ENCODE measurements at regions not wholly inside any gene's neighbourhood (a gene's known extent, or its start where the extent isn't known, plus 50 kb on each side); places are given as distances from the start of the nearest gene placed in this dataset.

DNA sequence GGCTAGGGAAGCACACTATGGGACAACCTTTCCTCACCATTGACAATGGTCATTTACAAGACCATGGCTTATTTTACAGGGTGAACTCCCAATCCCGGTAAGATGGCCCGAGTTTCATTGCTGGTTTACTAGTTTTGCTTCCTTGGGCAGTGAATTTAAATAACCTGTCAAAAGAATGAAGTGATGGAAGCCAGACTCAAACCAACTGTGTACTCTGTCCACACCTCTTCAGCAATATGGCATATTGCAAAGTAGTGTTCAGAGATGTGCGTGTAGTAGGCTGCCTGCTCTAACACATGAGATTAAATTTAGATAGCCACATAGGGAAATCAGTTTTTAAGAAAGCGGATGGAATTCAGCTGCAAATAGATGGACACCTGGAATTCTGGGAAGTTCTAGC lies 58.4 kb upstream of the USPL1 start:
- no peaks in the 10 kb centered on the region for H3F3A ChIP-seq (ENCODE audit: low read depth)
- H3K4me2 ChIP-seq (ENCODE audit: low read depth, low read length, poor library complexity, severe bottlenecking), result no peak overlapping the region
- no peak overlapping the region for H3K9ac ChIP-seq (ENCODE audit: low read depth, low read length, poor library complexity, severe bottlenecking)
- H3K79me2 ChIP-seq (ENCODE audit: insufficient read depth, low read length), result no peaks in the 10 kb centered on the region
- H4K20me1 ChIP-seq (ENCODE audit: insufficient read depth, low read length, poor library complexity, severe bottlenecking), result no peaks in the 10 kb centered on the region
- H3K4me1 ChIP-seq (ENCODE audit: insufficient read depth, low read length, poor library complexity, severe bottlenecking), result no peaks in the 10 kb centered on the region
- TF ChIP-seq, protein P1, sequence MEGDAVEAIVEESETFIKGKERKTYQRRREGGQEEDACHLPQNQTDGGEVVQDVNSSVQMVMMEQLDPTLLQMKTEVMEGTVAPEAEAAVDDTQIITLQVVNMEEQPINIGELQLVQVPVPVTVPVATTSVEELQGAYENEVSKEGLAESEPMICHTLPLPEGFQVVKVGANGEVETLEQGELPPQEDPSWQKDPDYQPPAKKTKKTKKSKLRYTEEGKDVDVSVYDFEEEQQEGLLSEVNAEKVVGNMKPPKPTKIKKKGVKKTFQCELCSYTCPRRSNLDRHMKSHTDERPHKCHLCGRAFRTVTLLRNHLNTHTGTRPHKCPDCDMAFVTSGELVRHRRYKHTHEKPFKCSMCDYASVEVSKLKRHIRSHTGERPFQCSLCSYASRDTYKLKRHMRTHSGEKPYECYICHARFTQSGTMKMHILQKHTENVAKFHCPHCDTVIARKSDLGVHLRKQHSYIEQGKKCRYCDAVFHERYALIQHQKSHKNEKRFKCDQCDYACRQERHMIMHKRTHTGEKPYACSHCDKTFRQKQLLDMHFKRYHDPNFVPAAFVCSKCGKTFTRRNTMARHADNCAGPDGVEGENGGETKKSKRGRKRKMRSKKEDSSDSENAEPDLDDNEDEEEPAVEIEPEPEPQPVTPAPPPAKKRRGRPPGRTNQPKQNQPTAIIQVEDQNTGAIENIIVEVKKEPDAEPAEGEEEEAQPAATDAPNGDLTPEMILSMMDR (conservative IDR thresholded peaks at IDR 0.05; ENCODE audit: low read length), result no peak
- TF ChIP-seq EZH2phosphoT487 (IDR thresholded peaks at IDR 0.05; ENCODE audit: borderline replicate concordance), result no peak
- no peak overlapping the region for H2AFZ ChIP-seq (ENCODE audit: low read length)
- H3K9me2 ChIP-seq (replicated peaks; ENCODE audit: low read depth, low read length), result no peaks in the 10 kb centered on the region
- no peaks in the 10 kb centered on the region for H3K27me3 ChIP-seq (ENCODE audit: insufficient read depth, low read length, poor library complexity, severe bottlenecking)
- H3K36me3 ChIP-seq (ENCODE audit: insufficient read depth, low read length), result no peaks in the 10 kb centered on the region
- no peaks in the 10 kb centered on the region for H3K9me3 ChIP-seq (ENCODE audit: insufficient read depth, low read depth, low read length)
- H3K4me3 ChIP-seq (ENCODE audit: low read length, poor library complexity, severe bottlenecking), result no peak overlapping the region

DNA sequence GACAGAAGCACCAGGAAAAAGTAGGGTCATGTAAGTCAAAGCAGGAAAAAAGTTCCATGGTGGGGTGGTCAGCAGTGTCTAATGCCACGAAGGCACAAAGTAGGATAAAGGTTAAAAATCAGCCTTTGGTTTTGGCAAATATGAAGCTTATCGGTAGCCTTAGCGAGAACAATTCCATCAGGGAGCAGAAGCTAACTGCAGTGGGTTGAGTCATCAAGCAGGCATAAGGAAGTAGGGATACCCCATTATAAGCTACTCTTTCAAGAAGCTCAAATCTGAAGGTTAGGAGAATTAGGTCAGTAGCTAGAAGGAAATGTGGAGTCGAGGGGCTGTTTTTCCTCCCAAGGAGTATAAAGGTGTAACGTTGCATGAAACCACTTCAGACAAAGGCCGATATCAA lies 57.5 kb upstream of the USPL1 start:
- no peaks in the 10 kb centered on the region for H4K20me1 ChIP-seq (ENCODE audit: insufficient read depth, low read length, poor library complexity, severe bottlenecking)
- H3F3A ChIP-seq (ENCODE audit: low read depth), result no peaks in the 10 kb centered on the region
- no peak overlapping the region for H2AFZ ChIP-seq (ENCODE audit: low read length)
- no peaks in the 10 kb centered on the region for H3K4me1 ChIP-seq (ENCODE audit: insufficient read depth, low read length, poor library complexity, severe bottlenecking)
- no peaks in the 10 kb centered on the region for H3K36me3 ChIP-seq (ENCODE audit: insufficient read depth, low read length)
- H3K4me2 ChIP-seq (ENCODE audit: low read depth, low read length, poor library complexity, severe bottlenecking), result no peak overlapping the region
- no peak overlapping the region for H3K9ac ChIP-seq (ENCODE audit: low read depth, low read length, poor library complexity, severe bottlenecking)
- no peaks in the 10 kb centered on the region for H3K9me3 ChIP-seq (ENCODE audit: insufficient read depth, low read depth, low read length)
- TF ChIP-seq, protein P1 (conservative IDR thresholded peaks at IDR 0.05; ENCODE audit: low read length), result no peak
- H3K79me2 ChIP-seq (ENCODE audit: insufficient read depth, low read length), result no peaks in the 10 kb centered on the region
- no peak overlapping the region for H3K4me3 ChIP-seq (ENCODE audit: low read length, poor library complexity, severe bottlenecking)
- H3K27me3 ChIP-seq (ENCODE audit: insufficient read depth, low read length, poor library complexity, severe bottlenecking), result no peaks in the 10 kb centered on the region
- H3K9me2 ChIP-seq (replicated peaks; ENCODE audit: low read depth, low read length), result no peaks in the 10 kb centered on the region

DNA sequence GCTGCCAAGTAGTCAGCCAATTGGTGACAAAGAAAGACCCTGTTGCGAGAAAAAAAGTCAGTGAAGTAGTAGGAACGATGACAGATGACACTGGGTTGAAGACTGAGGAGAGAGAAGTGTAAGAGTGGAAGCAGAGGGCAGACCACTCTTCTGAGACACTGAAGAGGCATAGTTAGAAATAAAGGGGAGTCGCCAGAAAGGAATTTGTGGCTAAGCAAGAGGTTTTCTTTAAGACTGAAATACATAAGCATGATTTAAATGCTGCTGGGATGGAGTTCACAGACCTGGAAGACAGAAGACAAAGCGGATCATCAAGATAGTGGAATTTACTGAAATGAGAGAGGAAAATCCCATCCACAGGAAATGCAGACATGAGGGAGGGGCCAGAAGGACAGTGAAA lies 56.2 kb upstream of the USPL1 start:
- Histone ChIP-seq H3K4me1 (ENCODE audit: insufficient read depth, low read length, poor library complexity, severe bottlenecking) (peaks cover 7% of the 10 kb centered on the region), H3K9me2 (replicated peaks; ENCODE audit: low read depth, low read length) (no peaks in the 10 kb centered on the region), H3K9me3 (ENCODE audit: insufficient read depth, low read depth, low read length) (no peaks in the 10 kb centered on the region), H2AFZ (ENCODE audit: low read length) (no peak overlapping the region), H3F3A (ENCODE audit: low read depth) (no peaks in the 10 kb centered on the region), H4K20me1 (ENCODE audit: insufficient read depth, low read length, poor library complexity, severe bottlenecking) (no peaks in the 10 kb centered on the region), H3K27me3 (ENCODE audit: insufficient read depth, low read length, poor library complexity, severe bottlenecking) (no peaks in the 10 kb centered on the region), H3K79me2 (ENCODE audit: insufficient read depth, low read length) (no peaks in the 10 kb centered on the region), H3K4me2 (ENCODE audit: low read depth, low read length, poor library complexity, severe bottlenecking) (no peak overlapping the region), H3K4me3 (ENCODE audit: low read length, poor library complexity, severe bottlenecking) (no peak overlapping the region), H3K36me3 (ENCODE audit: insufficient read depth, low read length) (no peaks in the 10 kb centered on the region), H3K9ac (ENCODE audit: low read depth, low read length, poor library complexity, severe bottlenecking) (no peak overlapping the region)
- TF ChIP-seq EZH2phosphoT487 (IDR thresholded peaks at IDR 0.05; ENCODE audit: borderline replicate concordance), result no peak
- TF ChIP-seq, protein P1 (conservative IDR thresholded peaks at IDR 0.05; ENCODE audit: low read length), result no peak
